ENCODE measurements at regions not wholly inside any gene's neighbourhood (a gene's known extent, or its start where the extent isn't known, plus 50 kb on each side); places are given as distances from the start of the nearest gene placed in this dataset.

DNA sequence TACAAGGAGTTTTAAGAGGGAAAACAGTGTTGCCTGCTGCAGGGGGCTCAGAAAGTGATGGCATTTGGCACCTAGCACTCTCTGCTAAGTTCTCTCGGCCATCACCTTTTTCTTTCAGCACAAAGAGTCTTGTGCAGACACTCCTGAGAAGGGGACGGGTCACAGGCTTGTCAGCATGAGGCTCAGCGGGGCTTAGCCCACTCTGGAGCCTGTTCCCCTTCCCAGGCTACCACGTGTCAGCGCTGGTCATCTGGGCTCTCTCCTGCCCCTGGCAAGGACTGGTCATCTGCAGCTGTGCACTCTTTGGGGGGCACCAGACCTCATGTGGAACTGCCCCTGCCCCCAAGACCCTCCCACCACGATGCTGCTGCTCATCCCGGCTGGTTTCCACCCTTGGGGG lies 152.1 kb upstream of the MKI67 start:
- no peaks in the 10 kb centered on the region for H3K4me1 ChIP-seq
- DNase-seq = no peak
- intact Hi-C loops (cut with DNase I) = no loop called here

DNA sequence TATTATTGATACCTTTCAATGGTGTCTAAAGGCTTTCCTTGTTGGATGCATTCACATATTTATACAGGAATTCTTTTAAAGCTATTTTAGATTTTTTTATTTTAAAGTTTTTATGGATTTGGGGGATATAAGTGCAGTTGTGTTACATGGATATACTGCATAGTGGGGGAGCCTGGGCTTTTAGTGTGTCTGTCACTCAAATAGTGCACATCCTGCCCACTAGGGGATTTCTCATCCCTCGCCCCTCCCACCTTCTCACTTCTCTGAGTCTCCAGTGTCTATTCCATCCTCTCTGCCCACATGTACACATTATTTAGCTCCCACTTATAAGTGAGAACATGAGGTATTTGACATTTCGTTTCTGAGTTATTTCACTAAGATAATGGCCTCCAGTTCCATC lies 154.0 kb upstream of the MKI67 start:
- no peak for ATAC-seq
- no peaks in the 10 kb centered on the region for H3K9me3 ChIP-seq
- H3K27ac ChIP-seq = no peak overlapping the region
- WGBS (ENCODE audit: insufficient coverage, low coverage, low lambda C conversion rate, missing lambda C conversion rate) = 30% methylated on average over 2 of the region's 2 CpGs
- H3K4me3 ChIP-seq = no peak overlapping the region
- intact Hi-C loops (cut with DNase I) = no loop called here
- DNase-seq = no peak
- H3K27me3 ChIP-seq = no peaks in the 10 kb centered on the region
- no peaks in the 10 kb centered on the region for H3K36me3 ChIP-seq
- H3K4me1 ChIP-seq = no peaks in the 10 kb centered on the region
- TF ChIP-seq POLR2A (IDR thresholded peaks at IDR 0.05) = no peak
- TF ChIP-seq, protein P1, sequence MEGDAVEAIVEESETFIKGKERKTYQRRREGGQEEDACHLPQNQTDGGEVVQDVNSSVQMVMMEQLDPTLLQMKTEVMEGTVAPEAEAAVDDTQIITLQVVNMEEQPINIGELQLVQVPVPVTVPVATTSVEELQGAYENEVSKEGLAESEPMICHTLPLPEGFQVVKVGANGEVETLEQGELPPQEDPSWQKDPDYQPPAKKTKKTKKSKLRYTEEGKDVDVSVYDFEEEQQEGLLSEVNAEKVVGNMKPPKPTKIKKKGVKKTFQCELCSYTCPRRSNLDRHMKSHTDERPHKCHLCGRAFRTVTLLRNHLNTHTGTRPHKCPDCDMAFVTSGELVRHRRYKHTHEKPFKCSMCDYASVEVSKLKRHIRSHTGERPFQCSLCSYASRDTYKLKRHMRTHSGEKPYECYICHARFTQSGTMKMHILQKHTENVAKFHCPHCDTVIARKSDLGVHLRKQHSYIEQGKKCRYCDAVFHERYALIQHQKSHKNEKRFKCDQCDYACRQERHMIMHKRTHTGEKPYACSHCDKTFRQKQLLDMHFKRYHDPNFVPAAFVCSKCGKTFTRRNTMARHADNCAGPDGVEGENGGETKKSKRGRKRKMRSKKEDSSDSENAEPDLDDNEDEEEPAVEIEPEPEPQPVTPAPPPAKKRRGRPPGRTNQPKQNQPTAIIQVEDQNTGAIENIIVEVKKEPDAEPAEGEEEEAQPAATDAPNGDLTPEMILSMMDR (IDR thresholded peaks at IDR 0.05) = no peak

More for the DNA sequence above, 152.1 kb upstream of the MKI67 start:
- Histone ChIP-seq H3K27me3 (no peaks in the 10 kb centered on the region), H3K36me3 (no peaks in the 10 kb centered on the region), H3K4me3 (no peak overlapping the region), H3K27ac (no peak overlapping the region), H3K9me3 (no peaks in the 10 kb centered on the region)
- TF ChIP-seq, protein P1 (IDR thresholded peaks at IDR 0.05) = no peak
- no peak for TF ChIP-seq POLR2A (IDR thresholded peaks at IDR 0.05)
- 7% methylated on average over 6 of the region's 7 CpGs for WGBS (ENCODE audit: insufficient coverage, low coverage, low lambda C conversion rate, missing lambda C conversion rate)
- peak in 1 of 4 donors; percentile 31 for ATAC-seq

DNA sequence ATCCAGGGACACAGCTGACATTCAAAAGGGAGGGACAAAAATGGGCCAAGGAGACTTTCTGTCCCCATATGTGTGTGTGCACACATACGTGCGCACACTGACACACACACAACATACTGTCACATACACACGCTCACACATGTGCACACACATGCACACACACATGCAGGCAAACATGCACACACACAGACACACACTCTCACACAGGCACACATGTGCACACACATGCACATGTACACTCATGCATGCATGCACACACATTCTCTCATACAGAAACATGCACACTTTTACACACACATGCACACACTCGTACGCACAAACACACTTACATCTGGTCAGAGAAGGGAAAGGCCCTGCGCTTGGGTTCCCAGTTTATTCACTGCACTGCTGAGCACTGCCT lies 155.1 kb upstream of the MKI67 start:
- DNase-seq (no peak), ATAC-seq (no peak)
- WGBS (ENCODE audit: insufficient coverage, low coverage, low lambda C conversion rate, missing lambda C conversion rate) = 93% methylated on average over 5 of the region's 6 CpGs
- Histone ChIP-seq H3K9me3 (no peaks in the 10 kb centered on the region), H3K4me3 (no peak overlapping the region), H3K27ac (no peak overlapping the region), H3K4me1 (no peaks in the 10 kb centered on the region), H3K36me3 (no peaks in the 10 kb centered on the region), H3K27me3 (no peaks in the 10 kb centered on the region)
- TF ChIP-seq, protein P1 (IDR thresholded peaks at IDR 0.05) = no peak
- TF ChIP-seq POLR2A (IDR thresholded peaks at IDR 0.05) = no peak
- intact Hi-C loops (cut with DNase I) = no loop called here

DNA sequence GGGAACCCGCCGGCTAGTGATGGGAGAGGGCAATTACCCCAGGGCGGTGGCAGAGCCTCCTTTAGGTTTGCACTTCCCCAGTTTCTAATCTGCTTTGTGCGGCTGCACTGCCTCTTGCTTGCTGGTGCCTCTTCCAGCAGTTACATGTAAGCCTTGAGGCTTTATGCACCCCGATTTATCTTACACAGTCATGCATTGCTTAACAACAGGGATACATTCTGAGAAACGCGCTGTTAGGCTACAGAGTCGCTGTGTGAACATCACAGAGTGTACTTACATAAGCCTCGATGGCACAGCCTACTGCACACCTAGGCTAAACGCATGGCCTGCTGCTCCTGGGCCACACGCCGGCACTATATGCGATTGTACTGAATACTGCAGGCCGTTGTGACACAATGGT lies 155.6 kb upstream of the MKI67 start:
- Histone ChIP-seq H3K4me1 (no peaks in the 10 kb centered on the region), H3K27ac (no peak overlapping the region), H3K27me3 (no peaks in the 10 kb centered on the region), H3K9me3 (no peaks in the 10 kb centered on the region), H3K4me3 (no peak overlapping the region), H3K36me3 (no peaks in the 10 kb centered on the region)
- 75% methylated on average over 12 of the region's 14 CpGs for WGBS (ENCODE audit: insufficient coverage, low coverage, low lambda C conversion rate, missing lambda C conversion rate)
- intact Hi-C loops (cut with DNase I) = no loop called here
- no peak for DNase-seq
- TF ChIP-seq, protein P1 (IDR thresholded peaks at IDR 0.05) = no peak
- no peak for TF ChIP-seq POLR2A (IDR thresholded peaks at IDR 0.05)
- no peak for ATAC-seq

DNA sequence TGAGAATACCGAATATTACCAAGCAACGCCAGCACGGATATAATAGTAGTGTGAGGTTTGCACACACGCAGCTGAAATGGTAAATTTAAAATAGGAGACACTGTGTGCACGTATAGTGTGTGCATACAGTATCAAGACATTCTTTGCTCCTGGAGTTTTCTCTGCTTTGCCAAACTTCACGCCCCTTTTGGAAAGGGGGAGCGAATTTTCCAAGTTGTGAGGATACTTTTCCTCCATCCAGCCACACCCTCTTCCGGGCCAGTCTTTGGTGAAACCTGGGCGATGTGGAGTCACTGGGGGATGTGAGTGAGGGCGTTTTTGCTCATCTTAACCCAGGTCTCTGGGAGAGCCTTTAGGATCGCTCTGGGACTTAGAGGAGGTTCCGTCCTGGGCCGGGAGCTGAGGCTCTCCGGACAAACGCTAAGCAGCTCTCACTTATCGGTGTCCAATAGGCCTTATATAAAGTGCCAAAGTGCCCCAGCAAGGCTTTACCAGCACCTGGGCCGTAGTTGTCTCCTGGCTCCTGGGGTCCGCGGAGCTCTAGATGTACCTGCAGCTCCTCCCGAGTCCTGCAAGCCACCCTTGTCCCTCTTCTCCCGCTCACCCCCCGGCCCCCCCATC lies 160.0 kb upstream of the MKI67 start:
- ATAC-seq (no peak), DNase-seq (no peak)
- H3K4me1 ChIP-seq = no peaks in the 10 kb centered on the region
- H3K27ac ChIP-seq = no peak overlapping the region
- TF ChIP-seq POLR2A (IDR thresholded peaks at IDR 0.05) = no peak
- TF ChIP-seq, protein P1 (IDR thresholded peaks at IDR 0.05) = no peak
- H3K27me3 ChIP-seq = no peaks in the 10 kb centered on the region
- H3K4me3 ChIP-seq = no peak overlapping the region
- no peaks in the 10 kb centered on the region for H3K36me3 ChIP-seq
- intact Hi-C loops (cut with DNase I) = no loop called here
- no peaks in the 10 kb centered on the region for H3K9me3 ChIP-seq
- 38% methylated on average over 16 of the region's 22 CpGs for WGBS (ENCODE audit: insufficient coverage, low coverage, low lambda C conversion rate, missing lambda C conversion rate)
